Left lung (tissue), 4 donors: ENCODE measurements at regions not wholly inside any gene's neighbourhood (a gene's known extent, or its start where the extent isn't known, plus 50 kb on each side); places are given as distances from the start of the nearest gene placed in this dataset.

ENCODE experiments used
- ATAC-seq: fragments of 200-7000 bp; cut with Tn5 transposase; one replicate; pipeline ENCODE4 v1.9.1; 2020; ENCODE audit warnings: moderate library complexity
- DNase-seq, 4 donors: peaks; one replicate each; pipeline ENCODE4 v3.0.0-alpha.2; 2013 to 2020
- H3K27ac ChIP-seq, 2 donors: fragments of 200-600 bp; sonication (generic) in 1 of 2; one replicate each; pipeline versions ENCODE4 v1.5.0 to v1.8.0; 2020 to 2021
- H3K27me3 ChIP-seq, 2 donors: fragments of 200-600 bp; sonication (generic) in 1 of 2; one replicate each; pipeline versions ENCODE4 v1.5.0 to v1.8.0; 2020 to 2021
- H3K36me3 ChIP-seq, 2 donors: fragments of 200-600 bp; sonication (generic) in 1 of 2; one replicate each; pipeline versions ENCODE4 v1.5.0 to v1.8.0; 2020 to 2021
- H3K4me1 ChIP-seq, 2 donors: fragments of 200-600 bp; one replicate each; pipeline ENCODE4 v1.8.0; 2021
- H3K4me3 ChIP-seq, 2 donors: fragments of 200-600 bp; sonication (generic) in 1 of 2; one replicate each; pipeline versions ENCODE4 v1.5.0 to v1.8.0; 2020 to 2021; ENCODE audit warnings: mild to moderate bottlenecking in 1 of 2
- H3K9me3 ChIP-seq, 2 donors: fragments of 200-600 bp; sonication (generic) in 1 of 2; one replicate each; pipeline versions ENCODE4 v1.5.0 to v1.8.0; 2020 to 2021
- intact Hi-C, 2 donors: fragments of 100-400 bp; cut with DNase I; formaldehyde crosslinking; loops; one replicate each; pipeline versions ENCODE4 v1.11.2 to v1.14.2; 2022
- TF ChIP-seq, protein P1 (sequence below), 2 donors: fragments of 200-600 bp; sonication (generic) in 1 of 2; IDR thresholded peaks; one replicate each; pipeline versions ENCODE4 v1.5.0 to v1.8.0; 2021; ENCODE audit warnings: antibody characterized with exemption in 2 of 2
- donor health status: DM: no; HTN: yes; CAD: no.
- donor health status: DM: no; HTN: no; CAD: no.

DNA sequence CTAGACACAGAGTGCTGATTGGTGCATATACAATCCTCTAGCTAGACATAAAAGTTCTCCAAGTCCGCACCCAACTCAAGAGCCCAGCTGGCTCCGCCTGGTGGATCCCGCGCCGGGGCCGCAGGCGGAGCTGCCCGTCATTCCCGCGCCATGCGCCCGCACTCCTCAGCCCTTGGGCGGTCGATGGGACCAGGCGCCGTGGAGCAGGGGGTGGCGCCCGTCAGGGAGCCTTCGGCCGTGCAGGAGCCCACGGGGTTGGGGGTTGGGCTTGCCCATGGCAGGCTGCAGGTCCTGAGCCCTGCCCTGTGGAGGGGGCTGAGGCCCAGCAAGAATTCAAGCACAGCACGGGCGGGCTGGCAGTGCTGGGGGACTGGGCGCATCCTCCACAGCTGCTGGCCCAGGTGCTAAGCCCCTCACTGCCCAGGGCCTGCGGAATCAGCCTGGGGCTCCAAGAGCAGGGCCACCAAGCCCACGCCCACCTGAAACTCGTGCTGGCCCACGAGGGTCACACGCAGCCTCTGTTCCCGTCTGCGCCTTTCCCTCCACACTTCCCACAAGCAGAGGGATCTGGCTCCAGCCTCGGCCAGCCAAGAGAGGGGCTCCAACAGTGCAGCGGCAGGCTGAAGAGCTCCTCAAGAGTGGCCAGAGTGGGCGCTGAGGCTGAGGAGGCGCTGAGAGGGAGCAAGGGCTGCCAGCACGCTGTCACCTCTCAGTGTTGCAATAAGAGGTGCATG is 604.2 kb upstream of the POM121L12 start:
- Histone ChIP-seq H3K27ac (no peak overlapping the region), H3K27me3 (no peaks in the 10 kb centered on the region), H3K36me3 (no peaks in the 10 kb centered on the region), H3K4me3 (no peak overlapping the region), H3K4me1 (no peaks in the 10 kb centered on the region), H3K9me3 (peaks cover 0 to 26% of the 10 kb centered on the region in 2 donors)
- ATAC-seq (no peak), DNase-seq (peak in 1 of 4 donors; percentile 75)
- intact Hi-C loops, result no loop called here
- TF ChIP-seq, protein P1, sequence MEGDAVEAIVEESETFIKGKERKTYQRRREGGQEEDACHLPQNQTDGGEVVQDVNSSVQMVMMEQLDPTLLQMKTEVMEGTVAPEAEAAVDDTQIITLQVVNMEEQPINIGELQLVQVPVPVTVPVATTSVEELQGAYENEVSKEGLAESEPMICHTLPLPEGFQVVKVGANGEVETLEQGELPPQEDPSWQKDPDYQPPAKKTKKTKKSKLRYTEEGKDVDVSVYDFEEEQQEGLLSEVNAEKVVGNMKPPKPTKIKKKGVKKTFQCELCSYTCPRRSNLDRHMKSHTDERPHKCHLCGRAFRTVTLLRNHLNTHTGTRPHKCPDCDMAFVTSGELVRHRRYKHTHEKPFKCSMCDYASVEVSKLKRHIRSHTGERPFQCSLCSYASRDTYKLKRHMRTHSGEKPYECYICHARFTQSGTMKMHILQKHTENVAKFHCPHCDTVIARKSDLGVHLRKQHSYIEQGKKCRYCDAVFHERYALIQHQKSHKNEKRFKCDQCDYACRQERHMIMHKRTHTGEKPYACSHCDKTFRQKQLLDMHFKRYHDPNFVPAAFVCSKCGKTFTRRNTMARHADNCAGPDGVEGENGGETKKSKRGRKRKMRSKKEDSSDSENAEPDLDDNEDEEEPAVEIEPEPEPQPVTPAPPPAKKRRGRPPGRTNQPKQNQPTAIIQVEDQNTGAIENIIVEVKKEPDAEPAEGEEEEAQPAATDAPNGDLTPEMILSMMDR (IDR thresholded peaks at IDR 0.05), result no peak

DNA sequence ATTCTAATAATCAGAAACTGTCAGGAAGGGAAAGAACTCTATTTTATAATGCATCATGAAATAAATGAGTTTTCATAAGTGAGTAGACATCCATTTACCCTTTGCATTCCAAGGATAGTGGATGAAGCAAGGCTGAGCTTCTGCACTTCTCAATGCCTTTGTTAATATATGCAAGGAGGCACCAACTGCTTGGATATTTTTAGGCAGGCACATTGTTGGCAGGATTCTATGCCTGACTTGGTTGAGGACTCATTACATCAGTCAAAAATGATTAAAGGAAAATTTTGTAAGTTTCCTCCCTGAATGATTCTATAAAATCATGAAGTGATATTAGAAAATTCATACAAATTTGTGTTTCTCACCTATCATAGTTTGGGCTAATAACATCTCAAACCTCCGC is 612.2 kb upstream of the POM121L12 start:
- TF ChIP-seq, protein P1 (IDR thresholded peaks at IDR 0.05), result no peak
- no peak for ATAC-seq
- DNase-seq, result no peak
- intact Hi-C loops, result no loop called here
- Histone ChIP-seq H3K36me3 (no peaks in the 10 kb centered on the region), H3K27me3 (no peaks in the 10 kb centered on the region), H3K27ac (no peak overlapping the region), H3K9me3 (peaks cover 0 to 11% of the 10 kb centered on the region in 2 donors), H3K4me1 (no peaks in the 10 kb centered on the region), H3K4me3 (no peak overlapping the region)

DNA sequence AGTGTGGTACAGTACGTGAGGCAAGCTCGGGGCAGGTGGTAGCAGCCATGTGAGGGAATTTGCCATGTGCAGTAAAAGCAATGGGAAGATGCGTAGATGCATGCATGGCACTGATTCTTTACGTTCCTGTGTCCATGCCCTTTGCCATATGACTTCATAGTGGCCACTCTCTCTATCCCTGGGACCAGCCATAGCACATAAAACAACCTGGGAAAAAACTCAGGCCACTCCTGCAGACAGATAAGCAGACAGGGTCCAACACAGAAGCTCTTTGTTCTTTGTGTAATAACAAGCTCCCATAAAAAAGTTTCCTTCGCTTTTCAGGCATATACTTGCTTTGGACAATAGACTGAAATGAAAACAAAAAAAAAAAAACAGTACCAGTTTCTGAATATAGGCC is 622.4 kb upstream of the POM121L12 start:
- H3K9me3 ChIP-seq, result peaks cover 0 to 5% of the 10 kb centered on the region in 2 donors
- no peaks in the 10 kb centered on the region for H3K36me3 ChIP-seq
- no peaks in the 10 kb centered on the region for H3K4me1 ChIP-seq
- H3K4me3 ChIP-seq, result no peak overlapping the region
- DNase-seq (no peak), ATAC-seq (no peak)
- H3K27me3 ChIP-seq, result no peaks in the 10 kb centered on the region
- TF ChIP-seq, protein P1 (IDR thresholded peaks at IDR 0.05), result no peak
- no peak overlapping the region for H3K27ac ChIP-seq
- intact Hi-C loops, result no loop called here

DNA sequence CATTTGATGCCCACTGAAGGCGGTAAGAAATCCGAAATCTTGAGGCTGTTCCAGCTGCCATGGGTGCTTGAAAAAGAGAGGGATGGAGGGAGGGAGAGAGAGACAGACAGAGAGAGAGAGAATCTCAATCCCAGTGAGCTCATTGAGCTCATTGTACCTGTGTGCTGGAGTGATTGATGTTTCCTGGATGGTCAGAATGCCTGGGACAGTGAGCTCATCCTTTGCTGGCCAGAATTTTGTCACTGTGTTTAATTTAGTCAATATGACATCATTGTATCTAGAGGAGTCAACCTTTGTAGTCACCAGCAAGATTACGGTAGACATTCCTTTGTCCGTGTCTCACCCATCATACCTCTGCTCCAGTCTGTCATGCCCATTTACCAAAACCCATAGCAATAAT is 625.4 kb upstream of the POM121L12 start:
- Histone ChIP-seq H3K36me3 (no peaks in the 10 kb centered on the region), H3K27ac (no peak overlapping the region), H3K9me3 (peaks cover 0 to 3% of the 10 kb centered on the region in 2 donors), H3K4me3 (no peak overlapping the region), H3K4me1 (no peaks in the 10 kb centered on the region), H3K27me3 (no peaks in the 10 kb centered on the region)
- TF ChIP-seq, protein P1 (IDR thresholded peaks at IDR 0.05), result no peak
- ATAC-seq (no peak), DNase-seq (no peak)
- intact Hi-C loops, result no loop called here

DNA sequence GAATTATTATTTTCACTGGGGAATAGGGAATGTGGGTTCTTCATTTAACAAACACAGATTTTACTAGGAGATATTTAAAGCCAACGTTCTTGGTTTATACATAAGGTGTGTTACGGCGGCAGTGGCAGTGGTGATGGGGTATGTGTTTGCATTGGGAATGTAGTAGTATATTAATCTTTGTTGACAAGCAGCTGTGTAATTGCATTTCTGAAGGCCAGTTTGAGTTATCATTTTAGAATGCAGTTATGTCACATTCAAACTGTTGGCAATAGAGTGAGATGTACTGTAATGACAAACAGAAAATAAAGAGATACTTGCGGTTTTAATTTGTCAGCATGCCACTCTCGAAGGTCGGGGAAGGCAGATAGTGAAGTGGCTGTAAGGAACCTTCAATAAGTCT is 628.6 kb upstream of the POM121L12 start:
- H3K4me1 ChIP-seq, result no peaks in the 10 kb centered on the region
- no peak overlapping the region for H3K27ac ChIP-seq
- TF ChIP-seq, protein P1 (IDR thresholded peaks at IDR 0.05), result no peak
- H3K9me3 ChIP-seq, result peaks cover 0 to 3% of the 10 kb centered on the region in 2 donors
- H3K27me3 ChIP-seq, result no peaks in the 10 kb centered on the region
- no peak for ATAC-seq
- DNase-seq, result no peak
- no peaks in the 10 kb centered on the region for H3K36me3 ChIP-seq
- intact Hi-C loops, result no loop called here
- H3K4me3 ChIP-seq, result no peak overlapping the region
